BLaER1 (cell line): ENCODE measurements at regions not wholly inside any gene's neighbourhood (a gene's known extent, or its start where the extent isn't known, plus 50 kb on each side); places are given as distances from the start of the nearest gene placed in this dataset.
"Not testable (repeated sequence)": the region's sequence is repeated elsewhere in the genome, so short reads cannot be mapped to it uniquely, and the experiment has no call there.

Experiments used
- H3K27ac ChIP-seq: shearing (Covaris generic); formaldehyde crosslinking; 2 replicates; pipeline ENCODE4 v1.8.1; 2022
- H3K27me3 ChIP-seq: shearing (Covaris generic); formaldehyde crosslinking; 2 replicates; pipeline ENCODE4 v1.8.1; 2022
- H3K36me3 ChIP-seq: shearing (Covaris generic); formaldehyde crosslinking; 2 replicates; pipeline ENCODE4 v1.8.1; 2022
- H3K4me1 ChIP-seq: shearing (Covaris generic); formaldehyde crosslinking; 2 replicates; pipeline ENCODE4 v1.8.1; 2022
- H3K4me2 ChIP-seq: shearing (Covaris generic); formaldehyde crosslinking; 2 replicates; pipeline ENCODE4 v1.8.1; 2022
- H3K4me3 ChIP-seq: shearing (Covaris generic); formaldehyde crosslinking; 2 replicates; pipeline ENCODE4 v1.8.1; 2022
- H3K9ac ChIP-seq: shearing (Covaris generic); formaldehyde crosslinking; 2 replicates; pipeline ENCODE4 v1.8.1; 2022
- H3K9me3 ChIP-seq: shearing (Covaris generic); formaldehyde crosslinking; 2 replicates; pipeline ENCODE4 v1.8.1; 2022
- H4K20me1 ChIP-seq: shearing (Covaris generic); formaldehyde crosslinking; 2 replicates; pipeline ENCODE4 v1.8.1; 2022
- Cebpa-rat ChIP-seq: shearing (Covaris generic); IDR thresholded peaks from 2 replicates; pipeline ENCODE4 v1.8.1; 2022

DNA sequence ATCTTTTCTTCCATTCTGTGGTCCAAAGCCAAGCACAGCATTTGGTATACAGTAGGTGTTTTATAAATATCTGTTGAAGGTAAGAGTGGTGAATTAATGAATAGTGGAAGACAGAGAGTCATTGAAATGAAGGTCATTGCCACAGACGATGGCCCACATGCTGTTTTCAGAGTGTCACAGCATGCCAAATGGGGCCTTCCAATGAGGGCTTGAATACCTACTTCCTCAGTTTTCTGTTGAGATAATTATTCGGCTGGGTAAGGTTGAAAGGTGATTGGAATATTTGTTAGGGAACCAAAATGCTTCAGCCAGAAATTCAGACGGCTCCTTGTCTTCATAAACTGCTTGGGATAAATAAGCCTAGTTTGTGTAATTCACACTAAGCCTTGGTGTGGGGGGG, 205.3 kb upstream of the TBL1XR1 start:
- no peak overlapping the region for H3K27ac ChIP-seq
- no peak overlapping the region for H3K9ac ChIP-seq
- no peaks in the 10 kb centered on the region for H3K4me1 ChIP-seq
- no peak for TF ChIP-seq Cebpa-rat
- peaks cover 8% of the 10 kb centered on the region; the same call in 1 of the 2 replicates for H3K9me3 ChIP-seq
- H4K20me1 ChIP-seq, result no peaks in the 10 kb centered on the region
- H3K36me3 ChIP-seq, result no peaks in the 10 kb centered on the region
- H3K27me3 ChIP-seq, result no peaks in the 10 kb centered on the region
- no peak overlapping the region for H3K4me2 ChIP-seq
- H3K4me3 ChIP-seq, result no peak overlapping the region

DNA sequence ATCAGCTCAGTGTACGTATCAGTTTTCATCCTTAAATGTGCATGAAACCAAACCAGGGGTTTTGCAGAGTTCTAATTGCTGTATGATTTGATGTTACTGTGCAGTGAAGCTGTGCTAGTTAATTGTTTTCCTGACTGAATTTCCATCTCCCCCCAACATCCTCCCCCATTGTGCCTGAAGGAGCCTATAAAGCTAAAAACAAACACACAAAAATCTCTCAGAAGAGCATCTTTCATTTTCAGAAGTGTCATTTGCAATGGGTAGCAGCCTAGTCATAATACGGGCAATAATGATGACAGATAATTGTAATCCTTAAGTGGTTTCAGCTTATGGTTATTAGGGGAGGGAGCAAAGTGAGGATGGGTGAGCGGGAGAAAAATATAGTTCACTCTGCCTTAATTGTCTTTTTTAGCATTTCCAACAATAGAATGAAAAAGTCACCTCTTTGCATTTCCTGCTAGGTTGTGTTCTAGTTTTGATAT, 207.9 kb upstream of the TBL1XR1 start:
- H3K9ac ChIP-seq, result no peak overlapping the region
- no peak overlapping the region for H3K4me2 ChIP-seq
- H3K4me3 ChIP-seq, result no peak overlapping the region
- H4K20me1 ChIP-seq, result no peaks in the 10 kb centered on the region
- TF ChIP-seq Cebpa-rat, result no peak
- H3K27me3 ChIP-seq, result no peaks in the 10 kb centered on the region
- peaks cover 4% of the 10 kb centered on the region; the same call in 1 of the 2 replicates for H3K9me3 ChIP-seq
- peaks cover 4% of the 10 kb centered on the region for H3K4me1 ChIP-seq
- H3K27ac ChIP-seq, result no peak overlapping the region
- H3K36me3 ChIP-seq, result no peaks in the 10 kb centered on the region

DNA sequence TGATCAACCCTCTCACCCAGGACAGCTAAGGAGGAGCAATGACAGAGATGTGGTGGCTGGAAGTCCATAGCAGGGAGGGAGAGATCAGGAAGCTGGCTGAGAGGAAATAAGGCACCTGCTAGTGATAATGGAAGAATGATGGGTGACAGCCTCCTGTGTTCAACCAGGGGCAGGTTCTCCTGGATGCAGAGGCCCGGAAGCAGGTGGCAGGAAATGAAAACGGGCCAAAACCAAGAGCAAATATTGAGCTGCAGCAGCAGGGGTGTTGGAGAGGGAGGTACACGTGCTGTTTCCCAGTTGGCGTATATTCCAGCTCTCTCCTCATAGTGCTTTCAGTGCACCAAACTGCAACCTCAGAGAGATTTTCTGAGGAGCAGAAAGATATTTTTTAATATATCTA, 213.4 kb upstream of the TBL1XR1 start:
- H3K4me2 ChIP-seq, result peak overlapping the region; percentile 83
- H3K9ac ChIP-seq, result peak overlapping the region; percentile 53; the same call in 1 of the 2 replicates
- no peak for TF ChIP-seq Cebpa-rat

DNA sequence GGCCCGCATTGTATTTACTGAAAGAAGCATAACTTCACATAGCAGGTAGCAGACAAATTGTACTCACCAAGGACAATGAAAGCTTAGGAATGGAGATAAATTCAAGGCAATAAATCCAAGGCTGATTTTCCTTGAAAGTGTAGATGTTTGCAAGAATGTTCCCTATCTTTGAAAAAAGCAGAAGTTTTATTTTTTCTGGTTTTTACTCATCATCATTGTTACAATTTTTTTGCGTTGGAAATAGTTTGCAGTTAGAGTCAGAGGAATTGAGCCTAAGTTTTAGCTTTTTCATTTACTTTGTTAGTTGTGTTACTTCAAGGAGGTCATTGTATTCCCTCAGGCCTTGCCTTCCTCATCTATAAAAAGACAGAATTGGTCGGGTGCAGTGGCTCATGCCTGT, 213.9 kb upstream of the TBL1XR1 start:
- H3K36me3 ChIP-seq, result no peaks in the 10 kb centered on the region
- peak overlapping the region; percentile 53; the same call in 1 of the 2 replicates for H3K9ac ChIP-seq
- peaks cover 28% of the 10 kb centered on the region for H3K9me3 ChIP-seq
- H4K20me1 ChIP-seq, result no peaks in the 10 kb centered on the region
- H3K27me3 ChIP-seq, result no peaks in the 10 kb centered on the region
- no peak for TF ChIP-seq Cebpa-rat
- peak overlapping the region; percentile 60; the same call in 1 of the 2 replicates for H3K27ac ChIP-seq
- H3K4me3 ChIP-seq, result no peak overlapping the region
- H3K4me2 ChIP-seq, result peak overlapping the region; percentile 83
- peaks cover 26% of the 10 kb centered on the region for H3K4me1 ChIP-seq

More for the DNA sequence above, 213.4 kb upstream of the TBL1XR1 start:
- no peaks in the 10 kb centered on the region for H3K27me3 ChIP-seq
- peaks cover 28% of the 10 kb centered on the region for H3K9me3 ChIP-seq
- peaks cover 22% of the 10 kb centered on the region for H3K4me1 ChIP-seq
- H4K20me1 ChIP-seq, result no peaks in the 10 kb centered on the region
- H3K36me3 ChIP-seq, result no peaks in the 10 kb centered on the region
- peak overlapping the region; percentile 60; the same call in 1 of the 2 replicates for H3K27ac ChIP-seq
- H3K4me3 ChIP-seq, result no peak overlapping the region

DNA sequence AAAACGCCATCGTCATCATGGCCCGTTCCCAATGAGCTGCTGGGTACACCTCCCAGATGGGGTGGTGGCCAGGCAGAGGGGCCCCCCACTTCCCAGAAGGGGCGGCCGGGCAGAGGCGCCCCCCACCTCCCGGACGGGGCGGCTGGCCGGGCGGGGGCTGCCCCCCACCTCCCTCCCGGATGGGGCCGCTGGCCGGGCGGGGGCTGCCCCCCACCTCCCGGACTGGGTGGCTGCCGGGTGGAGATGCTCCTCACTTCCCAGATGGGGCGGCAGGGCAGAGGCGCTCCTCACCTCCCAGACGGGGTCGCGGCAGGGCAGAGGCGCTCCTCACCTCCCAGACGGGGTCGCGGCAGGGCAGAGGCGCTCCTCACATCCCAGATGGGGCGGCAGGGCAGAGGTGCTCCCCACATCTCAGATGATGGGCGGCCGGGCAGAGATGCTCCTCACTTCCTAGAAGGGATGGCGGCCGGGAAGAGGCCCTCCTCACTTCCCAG, 215.4 kb upstream of the TBL1XR1 start:
- not testable (repeated sequence) for H3K4me2 ChIP-seq, H3K9ac ChIP-seq, H4K20me1 ChIP-seq, H3K36me3 ChIP-seq, H3K27ac ChIP-seq, H3K4me3 ChIP-seq, H3K27me3 ChIP-seq
- peaks cover 41% of the 10 kb centered on the region for H3K4me1 ChIP-seq
- H3K9me3 ChIP-seq, result peaks cover 28% of the 10 kb centered on the region

DNA sequence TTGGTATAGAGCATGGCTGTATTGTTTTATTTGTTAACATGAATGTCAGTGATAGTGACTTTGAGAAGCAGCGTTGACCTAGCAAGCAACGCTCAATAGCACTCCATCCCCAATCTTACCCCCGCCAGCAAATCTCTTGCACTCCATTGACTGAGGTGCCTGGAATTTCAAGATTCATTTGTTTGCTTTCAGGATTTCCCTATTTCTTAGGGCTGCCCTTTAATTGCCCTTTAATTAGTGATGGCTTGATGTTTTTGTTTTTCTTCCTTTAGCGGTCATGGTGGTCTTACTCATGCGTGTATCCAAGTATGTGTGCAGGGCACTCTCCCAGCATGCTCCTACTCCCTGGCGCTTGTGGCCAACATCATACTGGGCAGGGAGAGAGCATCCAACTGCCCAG, 216.8 kb upstream of the TBL1XR1 start:
- Histone ChIP-seq H3K36me3 (no peaks in the 10 kb centered on the region), H3K4me3 (no peak overlapping the region), H3K9ac (no peak overlapping the region), H4K20me1 (no peaks in the 10 kb centered on the region), H3K9me3 (peaks cover 28% of the 10 kb centered on the region), H3K27me3 (no peaks in the 10 kb centered on the region), H3K4me2 (no peak overlapping the region), H3K4me1 (peaks cover 54% of the 10 kb centered on the region), H3K27ac (no peak overlapping the region)
- TF ChIP-seq Cebpa-rat, result no peak

DNA sequence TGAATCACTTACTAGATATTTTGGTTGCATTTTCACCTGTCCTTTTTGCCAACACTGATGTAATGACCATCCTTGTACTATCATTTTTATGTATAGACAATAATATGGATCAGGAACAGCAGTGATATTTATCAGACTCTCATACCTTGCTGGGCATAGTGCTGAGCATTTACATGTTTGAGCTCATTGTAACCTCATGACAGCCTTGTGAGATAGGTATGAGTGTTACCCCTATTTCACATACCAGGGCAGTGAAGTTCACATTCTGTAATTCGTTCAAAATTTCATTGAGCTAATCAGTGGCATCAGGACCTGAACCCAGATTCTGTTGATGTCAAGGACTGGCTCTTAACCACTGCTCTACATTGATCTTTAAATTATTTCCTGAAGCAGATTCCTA, 221.5 kb upstream of the TBL1XR1 start:
- no peak overlapping the region for H3K27ac ChIP-seq
- H3K27me3 ChIP-seq, result no peaks in the 10 kb centered on the region
- H3K4me2 ChIP-seq, result peak overlapping the region; percentile 54
- peaks cover 74% of the 10 kb centered on the region for H3K4me1 ChIP-seq
- no peak overlapping the region for H3K4me3 ChIP-seq
- H3K36me3 ChIP-seq, result no peaks in the 10 kb centered on the region
- no peaks in the 10 kb centered on the region for H4K20me1 ChIP-seq
- peaks cover 21% of the 10 kb centered on the region for H3K9me3 ChIP-seq
- no peak overlapping the region for H3K9ac ChIP-seq
- TF ChIP-seq Cebpa-rat, result no peak

DNA sequence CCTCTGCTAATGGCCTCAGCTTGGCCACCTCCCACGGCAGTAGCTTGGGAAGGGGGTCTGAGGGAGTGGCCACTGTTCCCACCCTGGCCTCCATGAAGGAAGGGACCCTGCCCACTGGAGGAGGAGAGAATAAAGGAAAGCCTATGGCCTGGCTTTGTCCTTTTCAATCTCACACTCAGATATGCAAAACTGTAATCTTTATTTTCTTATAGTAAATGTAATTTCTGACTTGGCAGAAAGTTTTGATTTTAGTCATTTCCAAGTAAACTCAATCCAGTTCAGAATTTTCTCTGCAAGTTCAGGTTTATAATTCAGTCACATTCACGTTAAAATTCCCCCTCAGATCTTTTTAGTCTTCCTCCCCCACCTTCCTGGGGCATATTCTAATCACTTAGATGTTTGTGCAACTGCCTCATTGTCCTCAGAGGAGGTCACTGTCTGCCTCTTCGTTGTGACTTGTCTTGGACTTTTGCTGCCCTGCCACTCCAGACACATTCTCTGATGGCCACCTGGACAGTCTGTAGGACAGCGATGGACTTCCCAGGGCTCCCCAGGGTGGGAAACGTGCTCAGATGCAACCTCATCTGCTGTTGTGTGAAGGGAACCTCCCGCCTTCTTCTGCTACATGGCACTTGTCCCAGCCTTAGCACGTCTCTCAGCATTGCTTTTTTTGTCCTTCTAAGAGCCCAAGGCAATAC, 222.8 kb upstream of the TBL1XR1 start:
- Histone ChIP-seq H3K9ac (no peak overlapping the region), H3K27ac (peak overlapping the region; percentile 27; the same call in 1 of the 2 replicates), H3K4me2 (0 out of 2 replicates have a peak overlapping the region, but pooled peaks have one; percentile 30), H4K20me1 (no peaks in the 10 kb centered on the region), H3K27me3 (no peaks in the 10 kb centered on the region), H3K36me3 (no peaks in the 10 kb centered on the region), H3K4me3 (no peak overlapping the region), H3K9me3 (peaks cover 9% of the 10 kb centered on the region; the same call in 1 of the 2 replicates), H3K4me1 (peaks cover 87% of the 10 kb centered on the region)
- no peak for TF ChIP-seq Cebpa-rat

DNA sequence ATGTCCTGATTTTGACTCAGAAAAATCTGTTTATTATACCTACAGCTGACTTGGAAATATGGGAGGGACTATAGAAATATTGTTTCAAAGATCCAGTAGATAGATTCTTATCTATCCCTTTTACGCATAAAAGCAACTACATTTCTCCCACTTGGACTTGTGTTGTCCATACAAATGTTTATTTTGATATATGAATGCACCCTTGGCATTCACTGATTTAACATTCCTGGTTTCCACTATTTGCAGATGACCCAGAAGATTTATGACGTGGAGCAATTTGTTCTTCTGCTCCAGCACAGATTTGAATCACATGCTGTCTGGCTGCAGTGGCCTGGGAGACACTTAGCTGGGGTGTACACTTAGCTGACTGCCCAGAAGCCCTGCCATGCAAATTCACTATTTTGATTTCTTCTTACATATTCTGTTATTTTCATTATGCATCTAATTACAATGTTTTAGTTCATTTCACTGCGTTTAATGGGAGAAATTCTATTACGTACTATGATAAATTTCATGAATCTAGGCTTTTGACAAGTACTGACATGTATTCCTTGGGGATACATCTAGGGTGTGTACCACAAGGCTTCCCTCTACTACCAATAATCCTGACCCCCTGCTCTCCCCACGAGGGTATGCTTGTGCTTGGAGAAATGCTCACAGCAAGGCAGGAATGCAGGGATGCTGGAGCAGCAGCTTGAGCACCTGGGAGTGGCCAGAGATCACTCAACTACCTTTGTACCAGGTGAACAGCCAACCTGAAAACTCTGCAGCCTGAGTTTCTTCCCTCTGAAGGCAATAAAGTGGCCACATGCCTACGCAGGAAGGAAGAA, 223.6 kb upstream of the TBL1XR1 start:
- H3K36me3 ChIP-seq, result no peaks in the 10 kb centered on the region
- no peak overlapping the region for H3K4me3 ChIP-seq
- peaks cover 86% of the 10 kb centered on the region for H3K4me1 ChIP-seq
- TF ChIP-seq Cebpa-rat, result no peak
- no peaks in the 10 kb centered on the region for H3K27me3 ChIP-seq
- peak overlapping the region; percentile 48 for H3K4me2 ChIP-seq
- H3K9me3 ChIP-seq, result 0 out of 2 replicates have a peak, but pooled peaks cover 7% of the 10 kb centered on the region
- H3K9ac ChIP-seq, result no peak overlapping the region
- H4K20me1 ChIP-seq, result no peaks in the 10 kb centered on the region
- no peak overlapping the region; the same call in 1 of the 2 replicates for H3K27ac ChIP-seq

DNA sequence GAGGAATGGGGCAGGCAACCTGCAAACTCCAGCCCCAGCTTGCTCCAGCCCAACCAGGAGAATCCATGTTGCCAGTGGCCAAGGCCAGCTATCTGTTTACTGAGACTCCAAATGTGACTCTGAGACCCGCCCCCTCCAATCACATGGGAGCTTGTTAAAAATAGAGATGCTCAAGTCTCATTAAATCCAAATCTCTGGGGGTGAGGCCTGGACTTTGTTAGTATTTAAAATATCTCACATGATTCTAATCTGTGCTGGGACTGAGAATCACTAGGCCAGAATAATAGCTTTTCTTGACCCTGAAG, 224.2 kb upstream of the TBL1XR1 start:
- no peak overlapping the region for H3K27ac ChIP-seq
- H3K9me3 ChIP-seq, result peaks cover 11% of the 10 kb centered on the region; the same call in 1 of the 2 replicates
- no peak overlapping the region for H3K9ac ChIP-seq
- H3K4me2 ChIP-seq, result peak overlapping the region; percentile 48
- no peaks in the 10 kb centered on the region for H3K27me3 ChIP-seq
- H3K4me1 ChIP-seq, result peaks cover 81% of the 10 kb centered on the region
- H4K20me1 ChIP-seq, result no peaks in the 10 kb centered on the region
- no peak for TF ChIP-seq Cebpa-rat
- no peak overlapping the region for H3K4me3 ChIP-seq
- H3K36me3 ChIP-seq, result no peaks in the 10 kb centered on the region
